ENCODE measurements at regions not wholly inside any gene's neighbourhood (a gene's known extent, or its start where the extent isn't known, plus 50 kb on each side); places are given as distances from the start of the nearest gene placed in this dataset.

DNA sequence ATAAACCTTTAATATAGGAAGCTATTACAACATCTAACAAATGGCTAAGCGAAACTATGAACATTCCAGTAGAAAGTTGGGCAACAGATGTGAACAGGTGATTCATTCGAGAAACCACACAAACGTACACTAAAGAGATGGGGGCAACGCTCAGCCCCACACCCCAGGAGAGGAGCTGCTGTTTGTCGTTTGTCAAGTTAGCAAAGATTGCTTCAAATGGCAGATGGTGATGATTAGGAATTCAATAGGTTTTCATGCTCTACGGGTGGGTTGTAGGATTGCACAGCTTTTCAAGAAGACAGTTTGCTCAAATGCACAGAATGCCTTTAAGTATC lies 154.7 kb upstream of the HDAC4 start:
- TF ChIP-seq CTCF (IDR thresholded peaks at IDR 0.05; ENCODE audit: insufficient read depth, low read length, missing control alignments): no peak
- H3K4me3 ChIP-seq (ENCODE audit: low read depth, low read length): no peak overlapping the region
- POLR2A ChIA-PET: no interaction called here
- DNase-seq (ENCODE audit: low read depth, low spot score): no peak
- CTCF ChIA-PET: no interaction called here

GRCh38 chr2:239554766-239555570 lies 154.1 kb upstream of the HDAC4 start:
- POLR2A ChIA-PET: interaction anchor here (0.7 kb wide), 1 partner anchor 118 kb away, joined by 3 read pairs; no protein-coding TSS in a partner anchor
- DNase-seq (ENCODE audit: low read depth, low spot score): no peak
- CTCF ChIA-PET: no interaction called here
- H3K4me3 ChIP-seq (ENCODE audit: low read depth, low read length): no peak overlapping the region
- no peak for TF ChIP-seq CTCF (IDR thresholded peaks at IDR 0.05; ENCODE audit: insufficient read depth, low read length, missing control alignments)

DNA sequence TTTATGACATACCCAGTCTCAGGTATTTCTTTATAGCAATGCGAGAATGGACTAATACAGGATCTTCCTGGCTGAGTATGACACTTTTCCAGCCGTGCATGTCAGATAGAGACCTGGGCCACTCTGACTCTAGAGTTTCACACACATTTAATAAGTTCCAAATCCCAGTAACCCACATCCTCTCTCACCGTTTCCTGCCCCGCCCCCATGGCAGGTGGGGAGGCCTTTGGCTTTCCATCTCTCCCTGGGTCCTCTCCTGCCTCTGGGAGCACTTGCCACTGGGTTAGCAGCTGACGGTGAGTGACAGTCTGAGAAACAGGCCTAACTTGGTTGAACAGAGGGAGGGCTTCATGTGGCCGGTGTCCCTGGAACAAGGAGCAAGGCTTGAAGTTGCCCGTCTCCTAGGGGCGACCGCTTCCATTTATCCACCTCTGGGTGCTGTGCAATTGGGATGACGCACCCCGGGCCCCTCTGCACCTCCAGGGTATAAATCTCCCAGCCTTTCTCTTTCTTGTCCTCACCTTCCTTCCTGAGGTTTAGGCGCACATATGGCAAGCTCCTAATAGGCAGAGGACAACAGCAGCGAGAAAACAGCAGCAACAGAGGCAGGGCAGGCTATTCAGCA lies 152.7 kb upstream of the HDAC4 start:
- TF ChIP-seq CTCF (IDR thresholded peaks at IDR 0.05; ENCODE audit: insufficient read depth, low read length, missing control alignments): no peak
- no peak overlapping the region for H3K4me3 ChIP-seq (ENCODE audit: low read depth, low read length)
- ChIA-PET POLR2A (no interaction called here), CTCF (no interaction called here)
- no peak for DNase-seq (ENCODE audit: low read depth, low spot score)

DNA sequence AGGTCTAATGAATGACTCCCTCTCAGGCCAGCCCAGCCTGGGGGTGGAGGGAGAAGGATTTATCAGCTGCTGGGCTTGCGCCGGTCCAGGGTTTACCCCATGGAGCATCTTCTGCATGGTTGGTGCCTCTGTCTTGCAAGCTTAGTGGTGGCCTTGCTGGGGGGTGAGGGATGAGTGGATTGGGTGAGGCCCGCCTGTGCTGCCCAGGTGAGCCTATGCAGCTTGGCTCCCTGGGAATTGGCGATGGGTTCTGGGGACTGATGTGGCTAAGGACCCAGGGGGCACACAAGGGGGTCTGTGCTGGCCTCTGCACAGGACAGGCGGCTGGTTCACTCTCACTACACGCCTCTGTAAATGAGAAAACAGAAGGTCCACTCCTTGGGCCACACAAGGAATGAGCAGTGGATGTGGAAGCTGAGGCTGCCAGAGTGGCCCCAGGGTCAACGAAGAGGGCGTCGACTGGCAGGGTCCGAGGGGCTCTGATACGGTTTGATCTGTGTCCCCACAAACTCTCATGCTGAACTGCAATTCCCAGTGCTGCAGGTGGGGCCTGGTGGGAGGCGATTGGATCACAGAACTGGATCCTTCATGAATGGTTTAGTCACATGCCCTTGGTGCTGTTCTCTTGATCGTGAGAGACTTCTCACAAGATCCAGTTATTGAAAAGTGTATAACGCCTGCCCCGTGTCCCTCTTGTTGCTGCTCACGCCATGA lies 151.6 kb upstream of the HDAC4 start:
- no peak overlapping the region for H3K4me3 ChIP-seq (ENCODE audit: low read depth, low read length)
- no peak for TF ChIP-seq CTCF (IDR thresholded peaks at IDR 0.05; ENCODE audit: insufficient read depth, low read length, missing control alignments)
- DNase-seq (ENCODE audit: low read depth, low spot score): no peak
- CTCF ChIA-PET: no interaction called here
- POLR2A ChIA-PET: no interaction called here

GRCh38 chr2:239551206-239551605 lies 150.4 kb upstream of the HDAC4 start:
- ChIA-PET POLR2A (no interaction called here), CTCF (no interaction called here)
- no peak for TF ChIP-seq CTCF (IDR thresholded peaks at IDR 0.05; ENCODE audit: insufficient read depth, low read length, missing control alignments)
- DNase-seq (ENCODE audit: low read depth, low spot score): no peak
- H3K4me3 ChIP-seq (ENCODE audit: low read depth, low read length): no peak overlapping the region

- no peak overlapping the region for H3K4me3 ChIP-seq (ENCODE audit: low read depth, low read length)
- POLR2A ChIA-PET: no interaction called here
- DNase-seq (ENCODE audit: low read depth, low spot score): no peak
- CTCF ChIA-PET: no interaction called here
- TF ChIP-seq CTCF (IDR thresholded peaks at IDR 0.05; ENCODE audit: insufficient read depth, low read length, missing control alignments): no peak
These were observed 149.5 kb upstream of the HDAC4 start for GRCh38 chr2:239550357-239550756.
